ENCODE measurements at regions not wholly inside any gene's neighbourhood (a gene's known extent, or its start where the extent isn't known, plus 50 kb on each side); places are given as distances from the start of the nearest gene placed in this dataset.

DNA sequence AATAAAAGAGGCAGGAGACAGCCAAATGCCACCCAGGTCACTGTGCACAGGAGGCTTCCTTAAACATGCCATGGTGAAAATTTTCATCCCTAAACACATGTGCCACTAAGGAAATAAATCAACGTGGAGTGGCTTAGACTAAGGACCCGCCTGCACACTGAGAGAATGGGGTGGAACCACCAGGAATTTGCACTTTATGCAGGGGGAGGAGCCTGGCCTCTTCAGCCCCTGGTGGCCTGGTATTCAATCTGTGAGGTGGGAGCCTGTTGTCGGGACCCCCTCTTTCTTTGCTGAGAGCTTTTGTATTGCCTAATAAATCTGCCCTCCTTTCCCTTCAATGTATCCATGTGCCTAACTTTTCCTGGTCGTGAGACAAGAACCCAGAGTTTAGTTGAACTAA lies 204.6 kb upstream of the NRP1 start:
- TF ChIP-seq, protein P1, sequence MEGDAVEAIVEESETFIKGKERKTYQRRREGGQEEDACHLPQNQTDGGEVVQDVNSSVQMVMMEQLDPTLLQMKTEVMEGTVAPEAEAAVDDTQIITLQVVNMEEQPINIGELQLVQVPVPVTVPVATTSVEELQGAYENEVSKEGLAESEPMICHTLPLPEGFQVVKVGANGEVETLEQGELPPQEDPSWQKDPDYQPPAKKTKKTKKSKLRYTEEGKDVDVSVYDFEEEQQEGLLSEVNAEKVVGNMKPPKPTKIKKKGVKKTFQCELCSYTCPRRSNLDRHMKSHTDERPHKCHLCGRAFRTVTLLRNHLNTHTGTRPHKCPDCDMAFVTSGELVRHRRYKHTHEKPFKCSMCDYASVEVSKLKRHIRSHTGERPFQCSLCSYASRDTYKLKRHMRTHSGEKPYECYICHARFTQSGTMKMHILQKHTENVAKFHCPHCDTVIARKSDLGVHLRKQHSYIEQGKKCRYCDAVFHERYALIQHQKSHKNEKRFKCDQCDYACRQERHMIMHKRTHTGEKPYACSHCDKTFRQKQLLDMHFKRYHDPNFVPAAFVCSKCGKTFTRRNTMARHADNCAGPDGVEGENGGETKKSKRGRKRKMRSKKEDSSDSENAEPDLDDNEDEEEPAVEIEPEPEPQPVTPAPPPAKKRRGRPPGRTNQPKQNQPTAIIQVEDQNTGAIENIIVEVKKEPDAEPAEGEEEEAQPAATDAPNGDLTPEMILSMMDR (IDR thresholded peaks at IDR 0.05; ENCODE audit: low read depth, low read length, poor library complexity, severe bottlenecking): no peak
- no peak for TF ChIP-seq EZH2phosphoT487 (IDR thresholded peaks at IDR 0.05; ENCODE audit: borderline replicate concordance, low read length)
